ENCODE measurements at regions not wholly inside any gene's neighbourhood (a gene's known extent, or its start where the extent isn't known, plus 50 kb on each side); places are given as distances from the start of the nearest gene placed in this dataset.

- TF ChIP-seq, protein P1, sequence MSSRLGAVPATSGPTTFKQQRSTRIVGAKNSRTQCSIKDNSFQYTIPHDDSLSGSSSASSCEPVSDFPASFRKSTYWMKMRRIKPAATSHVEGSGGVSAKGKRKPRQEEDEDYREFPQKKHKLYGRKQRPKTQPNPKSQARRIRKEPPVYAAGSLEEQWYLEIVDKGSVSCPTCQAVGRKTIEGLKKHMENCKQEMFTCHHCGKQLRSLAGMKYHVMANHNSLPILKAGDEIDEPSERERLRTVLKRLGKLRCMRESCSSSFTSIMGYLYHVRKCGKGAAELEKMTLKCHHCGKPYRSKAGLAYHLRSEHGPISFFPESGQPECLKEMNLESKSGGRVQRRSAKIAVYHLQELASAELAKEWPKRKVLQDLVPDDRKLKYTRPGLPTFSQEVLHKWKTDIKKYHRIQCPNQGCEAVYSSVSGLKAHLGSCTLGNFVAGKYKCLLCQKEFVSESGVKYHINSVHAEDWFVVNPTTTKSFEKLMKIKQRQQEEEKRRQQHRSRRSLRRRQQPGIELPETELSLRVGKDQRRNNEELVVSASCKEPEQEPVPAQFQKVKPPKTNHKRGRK (CRISPR knock-in tag; IDR thresholded peaks at IDR 0.05; ENCODE audit: borderline replicate concordance): no peak
- TF ChIP-seq NFE2L1 (CRISPR knock-in tag; IDR thresholded peaks at IDR 0.05): no peak
- no peak for TF ChIP-seq CTCF (IDR thresholded peaks at IDR 0.05)
- Mint-ChIP-seq H3K4me3 (no peak overlapping the region), H3K9me3 (no peaks in the 10 kb centered on the region), H3K27me3 (ENCODE audit: low read depth) (no peaks in the 10 kb centered on the region), H3K27ac (no peak overlapping the region), H3K4me1 (no peaks in the 10 kb centered on the region), H3K36me3 (no peaks in the 10 kb centered on the region)
- ATAC-seq (no peak), DNase-seq (ENCODE audit: low spot score) (no peak)
- ChIA-PET CTCF (no interaction called here), POLR2A (no interaction called here)
Observed at GRCh38 chr6:81892891-81893290, 140.4 kb upstream of the TENT5A start.

DNA sequence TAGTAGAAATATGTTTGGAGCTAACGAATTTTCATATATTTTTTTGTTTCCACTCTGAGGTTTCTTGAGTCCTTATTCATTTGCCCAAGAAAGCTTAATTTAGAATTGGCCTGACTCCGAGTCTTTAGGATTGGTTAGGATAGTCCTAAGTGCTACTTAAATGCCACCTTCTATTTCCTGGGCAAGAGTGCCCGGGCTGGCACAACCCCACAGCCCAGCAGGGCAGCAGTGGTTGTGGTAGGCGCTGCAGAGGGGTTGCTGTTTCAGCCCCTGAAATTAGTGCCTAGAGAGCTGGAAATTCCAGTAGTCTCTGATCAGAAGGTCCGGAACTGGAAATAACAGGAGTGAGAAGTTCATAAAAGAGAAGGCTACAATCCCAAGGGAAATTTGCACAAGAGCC, 139.4 kb upstream of the TENT5A start:
- no peak overlapping the region for H3K27ac Mint-ChIP-seq
- H3K4me1 Mint-ChIP-seq: no peaks in the 10 kb centered on the region
- CTCF ChIA-PET: interaction anchor here (1.7 kb wide), 1 partner anchor 149 kb away, joined by 3 read pairs; no protein-coding TSS in a partner anchor
- TF ChIP-seq, protein P2, sequence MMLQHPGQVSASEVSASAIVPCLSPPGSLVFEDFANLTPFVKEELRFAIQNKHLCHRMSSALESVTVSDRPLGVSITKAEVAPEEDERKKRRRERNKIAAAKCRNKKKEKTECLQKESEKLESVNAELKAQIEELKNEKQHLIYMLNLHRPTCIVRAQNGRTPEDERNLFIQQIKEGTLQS (CRISPR knock-in tag; conservative IDR thresholded peaks at IDR 0.05): no peak
- TF ChIP-seq, protein P3, sequence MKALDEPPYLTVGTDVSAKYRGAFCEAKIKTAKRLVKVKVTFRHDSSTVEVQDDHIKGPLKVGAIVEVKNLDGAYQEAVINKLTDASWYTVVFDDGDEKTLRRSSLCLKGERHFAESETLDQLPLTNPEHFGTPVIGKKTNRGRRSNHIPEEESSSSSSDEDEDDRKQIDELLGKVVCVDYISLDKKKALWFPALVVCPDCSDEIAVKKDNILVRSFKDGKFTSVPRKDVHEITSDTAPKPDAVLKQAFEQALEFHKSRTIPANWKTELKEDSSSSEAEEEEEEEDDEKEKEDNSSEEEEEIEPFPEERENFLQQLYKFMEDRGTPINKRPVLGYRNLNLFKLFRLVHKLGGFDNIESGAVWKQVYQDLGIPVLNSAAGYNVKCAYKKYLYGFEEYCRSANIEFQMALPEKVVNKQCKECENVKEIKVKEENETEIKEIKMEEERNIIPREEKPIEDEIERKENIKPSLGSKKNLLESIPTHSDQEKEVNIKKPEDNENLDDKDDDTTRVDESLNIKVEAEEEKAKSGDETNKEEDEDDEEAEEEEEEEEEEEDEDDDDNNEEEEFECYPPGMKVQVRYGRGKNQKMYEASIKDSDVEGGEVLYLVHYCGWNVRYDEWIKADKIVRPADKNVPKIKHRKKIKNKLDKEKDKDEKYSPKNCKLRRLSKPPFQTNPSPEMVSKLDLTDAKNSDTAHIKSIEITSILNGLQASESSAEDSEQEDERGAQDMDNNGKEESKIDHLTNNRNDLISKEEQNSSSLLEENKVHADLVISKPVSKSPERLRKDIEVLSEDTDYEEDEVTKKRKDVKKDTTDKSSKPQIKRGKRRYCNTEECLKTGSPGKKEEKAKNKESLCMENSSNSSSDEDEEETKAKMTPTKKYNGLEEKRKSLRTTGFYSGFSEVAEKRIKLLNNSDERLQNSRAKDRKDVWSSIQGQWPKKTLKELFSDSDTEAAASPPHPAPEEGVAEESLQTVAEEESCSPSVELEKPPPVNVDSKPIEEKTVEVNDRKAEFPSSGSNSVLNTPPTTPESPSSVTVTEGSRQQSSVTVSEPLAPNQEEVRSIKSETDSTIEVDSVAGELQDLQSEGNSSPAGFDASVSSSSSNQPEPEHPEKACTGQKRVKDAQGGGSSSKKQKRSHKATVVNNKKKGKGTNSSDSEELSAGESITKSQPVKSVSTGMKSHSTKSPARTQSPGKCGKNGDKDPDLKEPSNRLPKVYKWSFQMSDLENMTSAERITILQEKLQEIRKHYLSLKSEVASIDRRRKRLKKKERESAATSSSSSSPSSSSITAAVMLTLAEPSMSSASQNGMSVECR (CRISPR knock-in tag; IDR thresholded peaks at IDR 0.05; ENCODE audit: borderline replicate concordance): no peak
- TF ChIP-seq, protein P4, sequence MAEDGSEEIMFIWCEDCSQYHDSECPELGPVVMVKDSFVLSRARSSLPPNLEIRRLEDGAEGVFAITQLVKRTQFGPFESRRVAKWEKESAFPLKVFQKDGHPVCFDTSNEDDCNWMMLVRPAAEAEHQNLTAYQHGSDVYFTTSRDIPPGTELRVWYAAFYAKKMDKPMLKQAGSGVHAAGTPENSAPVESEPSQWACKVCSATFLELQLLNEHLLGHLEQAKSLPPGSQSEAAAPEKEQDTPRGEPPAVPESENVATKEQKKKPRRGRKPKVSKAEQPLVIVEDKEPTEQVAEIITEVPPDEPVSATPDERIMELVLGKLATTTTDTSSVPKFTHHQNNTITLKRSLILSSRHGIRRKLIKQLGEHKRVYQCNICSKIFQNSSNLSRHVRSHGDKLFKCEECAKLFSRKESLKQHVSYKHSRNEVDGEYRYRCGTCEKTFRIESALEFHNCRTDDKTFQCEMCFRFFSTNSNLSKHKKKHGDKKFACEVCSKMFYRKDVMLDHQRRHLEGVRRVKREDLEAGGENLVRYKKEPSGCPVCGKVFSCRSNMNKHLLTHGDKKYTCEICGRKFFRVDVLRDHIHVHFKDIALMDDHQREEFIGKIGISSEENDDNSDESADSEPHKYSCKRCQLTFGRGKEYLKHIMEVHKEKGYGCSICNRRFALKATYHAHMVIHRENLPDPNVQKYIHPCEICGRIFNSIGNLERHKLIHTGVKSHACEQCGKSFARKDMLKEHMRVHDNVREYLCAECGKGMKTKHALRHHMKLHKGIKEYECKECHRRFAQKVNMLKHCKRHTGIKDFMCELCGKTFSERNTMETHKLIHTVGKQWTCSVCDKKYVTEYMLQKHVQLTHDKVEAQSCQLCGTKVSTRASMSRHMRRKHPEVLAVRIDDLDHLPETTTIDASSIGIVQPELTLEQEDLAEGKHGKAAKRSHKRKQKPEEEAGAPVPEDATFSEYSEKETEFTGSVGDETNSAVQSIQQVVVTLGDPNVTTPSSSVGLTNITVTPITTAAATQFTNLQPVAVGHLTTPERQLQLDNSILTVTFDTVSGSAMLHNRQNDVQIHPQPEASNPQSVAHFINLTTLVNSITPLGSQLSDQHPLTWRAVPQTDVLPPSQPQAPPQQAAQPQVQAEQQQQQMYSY (CRISPR knock-in tag; IDR thresholded peaks at IDR 0.05): no peak
- TF ChIP-seq, protein P5, sequence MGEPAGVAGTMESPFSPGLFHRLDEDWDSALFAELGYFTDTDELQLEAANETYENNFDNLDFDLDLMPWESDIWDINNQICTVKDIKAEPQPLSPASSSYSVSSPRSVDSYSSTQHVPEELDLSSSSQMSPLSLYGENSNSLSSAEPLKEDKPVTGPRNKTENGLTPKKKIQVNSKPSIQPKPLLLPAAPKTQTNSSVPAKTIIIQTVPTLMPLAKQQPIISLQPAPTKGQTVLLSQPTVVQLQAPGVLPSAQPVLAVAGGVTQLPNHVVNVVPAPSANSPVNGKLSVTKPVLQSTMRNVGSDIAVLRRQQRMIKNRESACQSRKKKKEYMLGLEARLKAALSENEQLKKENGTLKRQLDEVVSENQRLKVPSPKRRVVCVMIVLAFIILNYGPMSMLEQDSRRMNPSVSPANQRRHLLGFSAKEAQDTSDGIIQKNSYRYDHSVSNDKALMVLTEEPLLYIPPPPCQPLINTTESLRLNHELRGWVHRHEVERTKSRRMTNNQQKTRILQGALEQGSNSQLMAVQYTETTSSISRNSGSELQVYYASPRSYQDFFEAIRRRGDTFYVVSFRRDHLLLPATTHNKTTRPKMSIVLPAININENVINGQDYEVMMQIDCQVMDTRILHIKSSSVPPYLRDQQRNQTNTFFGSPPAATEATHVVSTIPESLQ (CRISPR knock-in tag; IDR thresholded peaks at IDR 0.05): no peak
- TF ChIP-seq ATF1 (CRISPR knock-in tag; IDR thresholded peaks at IDR 0.05): no peak
- TF ChIP-seq, protein P6, sequence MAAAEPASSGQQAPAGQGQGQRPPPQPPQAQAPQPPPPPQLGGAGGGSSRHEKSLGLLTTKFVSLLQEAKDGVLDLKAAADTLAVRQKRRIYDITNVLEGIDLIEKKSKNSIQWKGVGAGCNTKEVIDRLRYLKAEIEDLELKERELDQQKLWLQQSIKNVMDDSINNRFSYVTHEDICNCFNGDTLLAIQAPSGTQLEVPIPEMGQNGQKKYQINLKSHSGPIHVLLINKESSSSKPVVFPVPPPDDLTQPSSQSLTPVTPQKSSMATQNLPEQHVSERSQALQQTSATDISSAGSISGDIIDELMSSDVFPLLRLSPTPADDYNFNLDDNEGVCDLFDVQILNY (CRISPR knock-in tag; IDR thresholded peaks at IDR 0.05): no peak
- no peak for TF ChIP-seq NR2C2 (CRISPR knock-in tag; IDR thresholded peaks at IDR 0.05)
- TF ChIP-seq ZNF671 (CRISPR knock-in tag; IDR thresholded peaks at IDR 0.05): no peak
- TF ChIP-seq, protein P7, sequence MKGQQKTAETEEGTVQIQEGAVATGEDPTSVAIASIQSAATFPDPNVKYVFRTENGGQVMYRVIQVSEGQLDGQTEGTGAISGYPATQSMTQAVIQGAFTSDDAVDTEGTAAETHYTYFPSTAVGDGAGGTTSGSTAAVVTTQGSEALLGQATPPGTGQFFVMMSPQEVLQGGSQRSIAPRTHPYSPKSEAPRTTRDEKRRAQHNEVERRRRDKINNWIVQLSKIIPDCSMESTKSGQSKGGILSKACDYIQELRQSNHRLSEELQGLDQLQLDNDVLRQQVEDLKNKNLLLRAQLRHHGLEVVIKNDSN (CRISPR knock-in tag; IDR thresholded peaks at IDR 0.05): no peak
- TF ChIP-seq KAT7 (CRISPR knock-in tag; IDR thresholded peaks at IDR 0.05; ENCODE audit: borderline replicate concordance): no peak
- no peak overlapping the region for H3K4me3 Mint-ChIP-seq
- DNase-seq (ENCODE audit: low spot score) (no peak), ATAC-seq (no peak)
- H3K36me3 Mint-ChIP-seq: no peaks in the 10 kb centered on the region
- POLR2A ChIA-PET: no interaction called here
- no peaks in the 10 kb centered on the region for H3K27me3 Mint-ChIP-seq (ENCODE audit: low read depth)
- no peaks in the 10 kb centered on the region for H3K9me3 Mint-ChIP-seq

Measured in WTC11 (cell line).